ENCODE measurements at regions not wholly inside any gene's neighbourhood (a gene's known extent, or its start where the extent isn't known, plus 50 kb on each side); places are given as distances from the start of the nearest gene placed in this dataset.

GRCh38 chr10:34889004-34889869 is 74.1 kb upstream of the PARD3 start:
- Histone ChIP-seq H3K27ac (ENCODE audit: low read depth in 2 of 2, low read length in 2 of 2) (no peak overlapping the region), H3K4me1 (ENCODE audit: control insufficient read depth in 2 of 3, insufficient read depth in 2 of 3, low read depth in 1 of 3, low read length in 3 of 3) (no peaks in the 10 kb centered on the region), H3K9me3 (ENCODE audit: control insufficient read depth in 2 of 3, insufficient read depth in 1 of 3, low read length in 3 of 3) (no peaks in the 10 kb centered on the region), H3K36me3 (ENCODE audit: control insufficient read depth in 2 of 3, insufficient read depth in 3 of 3, low read length in 3 of 3) (no peaks in the 10 kb centered on the region), H3K9ac (ENCODE audit: low read length in 3 of 3) (no peak overlapping the region), H3K4me3 (ENCODE audit: low read length in 3 of 3) (no peak overlapping the region), H3K27me3 (ENCODE audit: control insufficient read depth, insufficient read depth, low read length) (no peaks in the 10 kb centered on the region)
- FAIRE-seq (no peak), DNase-seq (peak in 1 of 5 donors; percentile 5)
- intact Hi-C loops (cut with DNase I): no loop called here
- no peak for TF ChIP-seq CTCF (IDR thresholded peaks at IDR 0.05; ENCODE audit: borderline replicate concordance, extremely low read depth, insufficient read depth)

DNA sequence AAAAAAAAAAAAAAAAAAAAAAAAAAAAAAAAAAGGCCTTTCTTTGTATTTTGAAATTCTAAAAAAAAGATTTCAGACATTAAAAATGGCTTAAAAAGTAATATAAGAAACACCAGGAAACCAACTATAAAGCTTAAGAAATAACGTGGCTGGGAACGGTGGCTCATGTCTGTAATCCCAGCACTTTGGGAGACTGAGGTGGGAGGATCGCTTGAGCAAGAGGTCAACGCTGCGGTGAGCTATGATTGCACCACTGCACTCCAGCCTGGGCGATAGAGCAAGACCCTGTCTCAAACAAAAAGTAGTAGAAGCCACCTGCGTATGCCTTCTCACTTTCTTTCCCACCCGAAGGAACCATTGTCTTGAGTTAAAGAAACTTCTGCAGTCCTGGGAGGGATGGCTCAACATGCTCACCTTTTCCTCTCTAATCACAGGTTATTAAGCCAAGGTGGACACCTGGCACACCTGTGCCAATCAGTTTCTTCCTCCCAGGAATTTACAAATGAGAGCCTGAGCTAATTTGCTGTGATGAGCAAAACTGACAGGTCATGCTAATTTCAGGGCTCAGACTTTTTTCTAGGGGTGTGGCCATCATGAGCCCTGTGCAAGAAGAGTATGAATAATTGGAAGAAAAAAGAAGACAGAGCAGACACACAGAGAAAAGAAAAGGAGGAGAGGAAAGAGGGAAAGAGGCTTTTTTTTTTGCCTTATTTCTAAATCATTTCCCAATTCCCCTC is 72.0 kb upstream of the PARD3 start:
- H3K9me3 ChIP-seq (ENCODE audit: control insufficient read depth in 2 of 3, insufficient read depth in 1 of 3, low read length in 3 of 3): no peaks in the 10 kb centered on the region
- no peak for TF ChIP-seq CTCF (IDR thresholded peaks at IDR 0.05; ENCODE audit: borderline replicate concordance, extremely low read depth, insufficient read depth)
- H3K9ac ChIP-seq (ENCODE audit: low read length in 3 of 3): no peak overlapping the region
- H3K4me1 ChIP-seq (ENCODE audit: control insufficient read depth in 2 of 3, insufficient read depth in 2 of 3, low read depth in 1 of 3, low read length in 3 of 3): no peaks in the 10 kb centered on the region
- H3K27me3 ChIP-seq (ENCODE audit: control insufficient read depth, insufficient read depth, low read length): no peaks in the 10 kb centered on the region
- no peak for FAIRE-seq
- no peaks in the 10 kb centered on the region for H3K36me3 ChIP-seq (ENCODE audit: control insufficient read depth in 2 of 3, insufficient read depth in 3 of 3, low read length in 3 of 3)
- H3K4me3 ChIP-seq (ENCODE audit: low read length in 3 of 3): no peak overlapping the region
- intact Hi-C loops (cut with DNase I): no loop called here
- H3K27ac ChIP-seq (ENCODE audit: low read depth in 2 of 2, low read length in 2 of 2): no peak overlapping the region
- DNase-seq: peak in 1 of 5 donors; percentile 35

DNA sequence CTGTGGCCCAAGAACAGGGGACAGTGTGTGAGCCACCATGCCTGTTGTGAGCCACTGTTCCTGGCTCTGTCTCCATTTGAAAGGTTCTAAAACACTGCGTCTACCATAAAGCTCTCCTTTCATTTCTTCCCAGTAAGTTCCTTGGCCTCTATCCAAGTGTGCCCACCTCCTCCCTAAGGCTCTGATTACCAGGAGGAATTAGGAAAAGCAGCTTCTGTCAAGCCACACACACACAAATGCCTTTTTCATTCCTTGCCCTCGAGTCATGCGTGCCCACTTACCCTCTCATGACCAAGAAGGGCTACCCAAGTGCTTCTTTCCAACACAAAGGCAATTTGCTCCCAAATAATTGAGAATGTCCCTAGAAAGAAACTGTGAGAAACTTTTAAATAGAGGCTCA is 70.8 kb upstream of the PARD3 start:
- FAIRE-seq: no peak

More for the DNA sequence above, 70.8 kb upstream of the PARD3 start:
- H3K4me1 ChIP-seq (ENCODE audit: control insufficient read depth in 2 of 3, insufficient read depth in 2 of 3, low read depth in 1 of 3, low read length in 3 of 3): no peaks in the 10 kb centered on the region
- H3K9ac ChIP-seq (ENCODE audit: low read length in 3 of 3): no peak overlapping the region
- intact Hi-C loops (cut with DNase I): no loop called here
- peak in 4 of 5 donors; percentile 45 to 78 (median 64) for DNase-seq
- no peak overlapping the region for H3K4me3 ChIP-seq (ENCODE audit: low read length in 3 of 3)
- no peaks in the 10 kb centered on the region for H3K27me3 ChIP-seq (ENCODE audit: control insufficient read depth, insufficient read depth, low read length)
- no peaks in the 10 kb centered on the region for H3K9me3 ChIP-seq (ENCODE audit: control insufficient read depth in 2 of 3, insufficient read depth in 1 of 3, low read length in 3 of 3)
- no peak for TF ChIP-seq CTCF (IDR thresholded peaks at IDR 0.05; ENCODE audit: borderline replicate concordance, extremely low read depth, insufficient read depth)
- H3K36me3 ChIP-seq (ENCODE audit: control insufficient read depth in 2 of 3, insufficient read depth in 3 of 3, low read length in 3 of 3): no peaks in the 10 kb centered on the region
- H3K27ac ChIP-seq (ENCODE audit: low read depth in 2 of 2, low read length in 2 of 2): no peak overlapping the region
